Esophagus squamous epithelium (tissue), 4 donors: ENCODE measurements at regions not wholly inside any gene's neighbourhood (a gene's known extent, or its start where the extent isn't known, plus 50 kb on each side); places are given as distances from the start of the nearest gene placed in this dataset.

Source experiments
- CTCF ChIP-seq, 6 experiments: fragments of 450-650 bp in 4 of 6; fragments of 200-600 bp in 2 of 6; sonication (generic) in 2 of 6; IDR thresholded peaks; one replicate each; pipeline ENCODE4 v1.5.1; 2016 to 2019; ENCODE audit warnings: antibody characterized with exemption in 6 of 6, mild to moderate bottlenecking in 4 of 6, moderate library complexity in 4 of 6
- POLR2A ChIP-seq, 4 donors: fragments of 450-650 bp; IDR thresholded peaks; one replicate each; pipeline ENCODE4 v1.6.1; 2017; ENCODE audit warnings: antibody characterized with exemption in 4 of 4, mild to moderate bottlenecking in 4 of 4, moderate library complexity in 3 of 4

- TF ChIP-seq CTCF (IDR thresholded peaks at IDR 0.05) (no peak), POLR2A (IDR thresholded peaks at IDR 0.05) (no peak)
These were observed 88.0 kb upstream of the RIPOR2 start for GRCh38 chr6:25023781-25024180.
